OCI-LY7 (cell line): ENCODE measurements at regions not wholly inside any gene's neighbourhood (a gene's known extent, or its start where the extent isn't known, plus 50 kb on each side); places are given as distances from the start of the nearest gene placed in this dataset.

Experiments
- BruUV-seq: library from RNA; stranded (reverse); fragments of 400-500 nt; replicated peaks from 2 replicates; lab custom pipeline; 2021; lab: Mats Ljungman, UMichigan
- CTCF ChIA-PET: fragments of 300-600 bp; sonication (Branson Sonifier 250); formaldehyde crosslinking; loops from one replicate; lab custom pipeline; 2022; ENCODE audit warnings: antibody characterized with exemption; ENCODE audit not compliant: unreplicated experiment; lab: Charles Lee
- POLR2A ChIA-PET: fragments of 300-600 bp; sonication (Branson Sonifier 250); formaldehyde crosslinking; loops from one replicate; lab custom pipeline; 2022; ENCODE audit warnings: antibody characterized with exemption; lab: Charles Lee
- DNase-seq: peaks from one replicate; pipeline ENCODE4 v3.0.0-alpha.2; 2015; ENCODE audit warnings: low spot score
- H2AFZ ChIP-seq: fragments of 200-600 bp; sonication (generic), shearing (Covaris generic); 2 replicates; pipeline ENCODE4 v1.6.1; 2014; ENCODE audit warnings: mild to moderate bottlenecking, antibody characterized with exemption, low read length, moderate library complexity
- H3K27ac ChIP-seq: fragments of 200-600 bp; sonication (generic); 2 replicates; pipeline ENCODE4 v1.5.1; 2014; ENCODE audit warnings: mixed run types, low read depth, mild to moderate bottlenecking, moderate library complexity, low read length, inconsistent platforms; ENCODE audit not compliant: poor library complexity, severe bottlenecking
- H3K36me3 ChIP-seq: fragments of 200-600 bp; sonication (generic); 2 replicates; pipeline ENCODE4 v1.6.1; 2014; ENCODE audit warnings: mild to moderate bottlenecking, antibody characterized with exemption, low read length, moderate library complexity, mixed read lengths; ENCODE audit not compliant: insufficient read depth
- H3K4me1 ChIP-seq: fragments of 200-600 bp; sonication (generic); 2 replicates; pipeline ENCODE4 v1.5.1; 2014; ENCODE audit warnings: mild to moderate bottlenecking, low read length; ENCODE audit not compliant: insufficient read depth, poor library complexity, severe bottlenecking
- H3K4me2 ChIP-seq: fragments of 200-600 bp; sonication (generic); 2 replicates; pipeline ENCODE4 v1.6.1; 2014; ENCODE audit warnings: mild to moderate bottlenecking, low read length
- H3K4me3 ChIP-seq: fragments of 200-600 bp; sonication (generic); 2 replicates; pipeline ENCODE4 v1.5.1; 2014; ENCODE audit warnings: mild to moderate bottlenecking, low read depth, low read length; ENCODE audit not compliant: poor library complexity, severe bottlenecking
- H3K79me2 ChIP-seq: fragments of 200-600 bp; sonication (generic); 2 replicates; pipeline ENCODE4 v1.6.1; 2016; ENCODE audit warnings: low read depth, mild to moderate bottlenecking, low read length, moderate library complexity, mixed read lengths; ENCODE audit not compliant: insufficient read depth
- H3K9me2 ChIP-seq: fragments of 200-600 bp; sonication (generic); 2 replicates; pipeline ENCODE4 v1.6.1; 2016; ENCODE audit warnings: mild to moderate bottlenecking, low read length, mixed read lengths; ENCODE audit not compliant: insufficient read depth
- H3K9me3 ChIP-seq: fragments of 200-600 bp; sonication (generic); 2 replicates; pipeline ENCODE4 v1.6.1; 2014; ENCODE audit warnings: mild to moderate bottlenecking, mixed run types, low read length, mixed read lengths
- H4K20me1 ChIP-seq: fragments of 200-600 bp; sonication (generic); 2 replicates; pipeline ENCODE4 v1.6.1; 2014; ENCODE audit warnings: mild to moderate bottlenecking, antibody characterized with exemption, low read length, moderate library complexity, mixed read lengths; ENCODE audit not compliant: insufficient read depth
- EZH2phosphoT487 ChIP-seq: fragments of 200-600 bp; sonication (generic); IDR thresholded peaks from 2 replicates; pipeline ENCODE4 v1.6.1; 2018; ENCODE audit warnings: low read depth, borderline replicate concordance, mild to moderate bottlenecking, mixed run types, antibody characterized with exemption, low read length, moderate library complexity, mixed read lengths
- intact Hi-C: fragments of 100-400 bp; cut with micrococcal nuclease; formaldehyde crosslinking; loops from one replicate; pipeline ENCODE4 v1.10.0; 2022; ENCODE audit not compliant: unreplicated experiment
- TF ChIP-seq, protein P1 (sequence below): fragments of 200-600 bp; sonication (generic); conservative IDR thresholded peaks from 2 replicates; pipeline ENCODE4 v1.5.1; 2014; ENCODE audit warnings: mild to moderate bottlenecking, antibody characterized with exemption, low read length, moderate library complexity, mixed read lengths

DNA sequence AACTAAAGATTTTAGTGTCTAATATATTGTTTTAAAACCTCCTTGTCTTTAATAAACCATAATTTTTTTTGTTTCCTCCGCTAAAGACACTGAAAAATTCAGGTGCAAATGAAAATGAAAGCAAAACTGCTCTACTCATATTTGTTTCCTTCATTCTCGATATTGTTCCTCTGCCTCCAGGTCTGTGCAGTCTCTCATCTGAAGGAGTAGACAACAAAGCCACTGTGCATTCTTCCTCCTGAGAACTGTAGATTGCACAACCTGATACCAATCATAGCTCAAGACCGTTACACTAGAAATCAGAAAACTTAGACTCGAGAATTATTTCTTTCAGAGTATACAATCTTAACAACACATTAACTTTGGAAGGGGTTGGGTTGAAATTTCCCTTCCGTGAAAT is 373.1 kb upstream of the CXADR start:
- DNase-seq, result no peak
- intact Hi-C loops, result no loop called here
- TF ChIP-seq, protein P1, sequence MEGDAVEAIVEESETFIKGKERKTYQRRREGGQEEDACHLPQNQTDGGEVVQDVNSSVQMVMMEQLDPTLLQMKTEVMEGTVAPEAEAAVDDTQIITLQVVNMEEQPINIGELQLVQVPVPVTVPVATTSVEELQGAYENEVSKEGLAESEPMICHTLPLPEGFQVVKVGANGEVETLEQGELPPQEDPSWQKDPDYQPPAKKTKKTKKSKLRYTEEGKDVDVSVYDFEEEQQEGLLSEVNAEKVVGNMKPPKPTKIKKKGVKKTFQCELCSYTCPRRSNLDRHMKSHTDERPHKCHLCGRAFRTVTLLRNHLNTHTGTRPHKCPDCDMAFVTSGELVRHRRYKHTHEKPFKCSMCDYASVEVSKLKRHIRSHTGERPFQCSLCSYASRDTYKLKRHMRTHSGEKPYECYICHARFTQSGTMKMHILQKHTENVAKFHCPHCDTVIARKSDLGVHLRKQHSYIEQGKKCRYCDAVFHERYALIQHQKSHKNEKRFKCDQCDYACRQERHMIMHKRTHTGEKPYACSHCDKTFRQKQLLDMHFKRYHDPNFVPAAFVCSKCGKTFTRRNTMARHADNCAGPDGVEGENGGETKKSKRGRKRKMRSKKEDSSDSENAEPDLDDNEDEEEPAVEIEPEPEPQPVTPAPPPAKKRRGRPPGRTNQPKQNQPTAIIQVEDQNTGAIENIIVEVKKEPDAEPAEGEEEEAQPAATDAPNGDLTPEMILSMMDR, result no peak
- TF ChIP-seq EZH2phosphoT487, result no peak
- CTCF ChIA-PET, result no interaction called here
- H4K20me1 ChIP-seq, result no peaks in the 10 kb centered on the region
- POLR2A ChIA-PET, result interaction anchor here (0.6 to 0.9 kb wide), 3 partner anchors 623 to 1529 kb away, joined by 3 to 5 read pairs (median 3); no protein-coding TSS in a partner anchor
- H3K4me1 ChIP-seq, result no peaks in the 10 kb centered on the region
- H2AFZ ChIP-seq, result peak overlapping the region; percentile 72
- no peak overlapping the region for H3K27ac ChIP-seq
- H3K79me2 ChIP-seq, result no peaks in the 10 kb centered on the region
- no peaks in the 10 kb centered on the region for H3K9me3 ChIP-seq
- H3K4me3 ChIP-seq, result peak overlapping the region; percentile 28
- no peaks in the 10 kb centered on the region for H3K9me2 ChIP-seq
- no peaks in the 10 kb centered on the region for H3K36me3 ChIP-seq
- BruUV-seq, result no TSS peak
- peak overlapping the region; percentile 64 for H3K4me2 ChIP-seq

DNA sequence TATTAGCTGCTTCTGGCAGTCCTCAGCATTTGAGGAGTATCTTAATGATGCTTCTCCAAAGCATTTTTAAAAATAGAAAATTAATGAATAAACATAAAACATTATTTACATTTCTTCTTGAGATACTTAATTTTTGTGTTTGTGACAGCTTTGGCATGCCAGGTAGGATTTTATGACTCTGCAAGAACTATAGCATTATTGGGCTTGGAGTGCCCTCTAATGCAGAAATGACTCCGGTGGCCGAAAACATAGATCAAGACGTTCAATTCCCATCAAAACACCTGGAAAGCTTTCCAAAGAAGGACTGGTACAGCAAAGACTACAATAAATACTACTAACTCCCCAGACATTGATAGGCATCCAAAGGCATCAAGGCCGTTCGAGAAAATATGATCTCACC is 366.4 kb upstream of the CXADR start:
- no peak for DNase-seq
- ChIA-PET CTCF (no interaction called here), POLR2A (no interaction called here)
- no TSS peak for BruUV-seq
- Histone ChIP-seq H4K20me1 (no peaks in the 10 kb centered on the region), H3K9me3 (no peaks in the 10 kb centered on the region), H3K4me2 (no peak overlapping the region), H3K4me1 (no peaks in the 10 kb centered on the region), H3K4me3 (no peak overlapping the region), H3K27ac (no peak overlapping the region), H3K79me2 (no peaks in the 10 kb centered on the region), H3K9me2 (no peaks in the 10 kb centered on the region), H3K36me3 (no peaks in the 10 kb centered on the region), H2AFZ (no peak overlapping the region)
- TF ChIP-seq, protein P1, result no peak
- intact Hi-C loops, result no loop called here

DNA sequence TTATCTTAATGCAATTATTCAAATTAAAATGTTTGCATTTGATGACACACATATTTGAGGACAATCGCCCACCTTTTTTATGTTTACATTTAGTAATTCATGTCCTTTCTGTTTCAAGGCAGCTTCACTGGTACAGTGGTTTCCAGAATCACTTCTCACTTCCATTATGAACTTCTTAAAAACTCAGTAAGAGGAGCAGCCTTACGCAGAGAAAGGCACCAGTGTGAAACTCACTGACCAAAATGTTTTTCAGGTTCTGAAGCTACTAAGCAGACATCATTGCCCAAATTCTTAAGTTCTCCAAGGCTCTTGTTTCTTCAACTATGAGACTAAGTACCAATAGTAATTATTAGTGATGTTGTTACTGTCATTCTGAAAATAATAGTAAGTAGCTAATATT is 353.1 kb upstream of the CXADR start:
- H3K36me3 ChIP-seq, result no peaks in the 10 kb centered on the region
- no peaks in the 10 kb centered on the region for H3K9me3 ChIP-seq
- H2AFZ ChIP-seq, result no peak overlapping the region
- DNase-seq, result no peak
- no peak for TF ChIP-seq EZH2phosphoT487
- TF ChIP-seq, protein P1, result no peak
- H3K4me3 ChIP-seq, result no peak overlapping the region
- intact Hi-C loops, result no loop called here
- no peak overlapping the region for H3K27ac ChIP-seq
- ChIA-PET POLR2A (interaction anchor here (1.2 kb wide), 1 partner anchor 11 kb away, joined by 3 read pairs; no protein-coding TSS in a partner anchor), CTCF (interaction anchor here (0.6 kb wide), 1 partner anchor 1826 kb away, joined by 3 read pairs; no protein-coding TSS in a partner anchor)
- H3K79me2 ChIP-seq, result no peaks in the 10 kb centered on the region
- no peaks in the 10 kb centered on the region for H3K4me1 ChIP-seq
- no peak overlapping the region for H3K4me2 ChIP-seq
- H3K9me2 ChIP-seq, result no peaks in the 10 kb centered on the region
- BruUV-seq, result no TSS peak
- no peaks in the 10 kb centered on the region for H4K20me1 ChIP-seq
